ENCODE measurements at regions not wholly inside any gene's neighbourhood (a gene's known extent, or its start where the extent isn't known, plus 50 kb on each side); places are given as distances from the start of the nearest gene placed in this dataset.

DNA sequence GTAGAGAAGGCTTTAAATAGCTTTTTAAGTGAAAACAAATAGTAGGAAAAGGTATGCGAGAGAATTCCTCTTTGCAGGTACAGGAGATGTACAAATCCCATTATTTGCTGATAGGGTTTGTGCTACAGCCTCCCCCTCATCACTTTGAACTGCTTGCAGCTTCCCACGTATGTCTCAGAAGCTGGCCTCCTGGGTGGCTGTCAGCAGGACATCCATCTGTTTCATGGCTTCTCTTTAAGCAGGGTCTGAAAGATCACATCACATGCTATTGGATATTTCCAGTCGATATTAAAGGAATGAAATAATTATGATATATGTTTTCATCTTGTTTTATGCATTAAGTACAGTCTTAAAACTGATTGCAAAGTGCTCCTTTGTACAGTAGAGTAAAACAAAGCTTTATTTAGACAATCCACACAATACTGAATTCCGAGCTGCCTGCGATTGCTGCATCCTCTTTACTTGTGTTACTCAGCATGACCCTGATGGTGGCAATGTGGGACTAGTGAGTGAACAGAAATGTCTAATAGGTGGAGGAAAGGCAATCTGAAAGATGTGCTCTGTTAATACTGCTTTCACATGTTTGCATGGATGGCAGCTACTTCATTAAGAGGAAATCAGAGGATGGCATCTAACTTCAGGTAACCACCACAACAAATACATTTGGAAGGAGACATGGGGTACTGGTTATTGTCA lies 930.6 kb upstream of the SEMA6D start:
- H4K20me1 ChIP-seq (ENCODE audit: insufficient read depth), result no peaks in the 10 kb centered on the region
- H3K4me3 ChIP-seq (replicated peaks in 1 of 2; ENCODE audit: low read depth in 1 of 2, low read length in 2 of 2), result no peak overlapping the region
- no peak overlapping the region for H3K27ac ChIP-seq (ENCODE audit: low read depth, low read length)
- intact Hi-C loops (cut with micrococcal nuclease), result no loop called here
- H3K9me3 ChIP-seq (ENCODE audit: control insufficient read depth in 1 of 2, insufficient read depth in 1 of 2, low read depth in 1 of 2, low read length in 2 of 2), result peaks cover 19 to 45% of the 10 kb centered on the region in 2 experiments; a peak in 2 of 4 replicates
- no peaks in the 10 kb centered on the region for H3K36me3 ChIP-seq (ENCODE audit: control insufficient read depth in 1 of 2, insufficient read depth in 2 of 2, low read length in 2 of 2)
- no peaks in the 10 kb centered on the region for H3K27me3 ChIP-seq (ENCODE audit: insufficient read depth, low read length)
- H3K9me2 ChIP-seq (ENCODE audit: insufficient read depth), result no peaks in the 10 kb centered on the region
- no peak overlapping the region for H3K9ac ChIP-seq (ENCODE audit: low read length)
- TF ChIP-seq, protein P1, sequence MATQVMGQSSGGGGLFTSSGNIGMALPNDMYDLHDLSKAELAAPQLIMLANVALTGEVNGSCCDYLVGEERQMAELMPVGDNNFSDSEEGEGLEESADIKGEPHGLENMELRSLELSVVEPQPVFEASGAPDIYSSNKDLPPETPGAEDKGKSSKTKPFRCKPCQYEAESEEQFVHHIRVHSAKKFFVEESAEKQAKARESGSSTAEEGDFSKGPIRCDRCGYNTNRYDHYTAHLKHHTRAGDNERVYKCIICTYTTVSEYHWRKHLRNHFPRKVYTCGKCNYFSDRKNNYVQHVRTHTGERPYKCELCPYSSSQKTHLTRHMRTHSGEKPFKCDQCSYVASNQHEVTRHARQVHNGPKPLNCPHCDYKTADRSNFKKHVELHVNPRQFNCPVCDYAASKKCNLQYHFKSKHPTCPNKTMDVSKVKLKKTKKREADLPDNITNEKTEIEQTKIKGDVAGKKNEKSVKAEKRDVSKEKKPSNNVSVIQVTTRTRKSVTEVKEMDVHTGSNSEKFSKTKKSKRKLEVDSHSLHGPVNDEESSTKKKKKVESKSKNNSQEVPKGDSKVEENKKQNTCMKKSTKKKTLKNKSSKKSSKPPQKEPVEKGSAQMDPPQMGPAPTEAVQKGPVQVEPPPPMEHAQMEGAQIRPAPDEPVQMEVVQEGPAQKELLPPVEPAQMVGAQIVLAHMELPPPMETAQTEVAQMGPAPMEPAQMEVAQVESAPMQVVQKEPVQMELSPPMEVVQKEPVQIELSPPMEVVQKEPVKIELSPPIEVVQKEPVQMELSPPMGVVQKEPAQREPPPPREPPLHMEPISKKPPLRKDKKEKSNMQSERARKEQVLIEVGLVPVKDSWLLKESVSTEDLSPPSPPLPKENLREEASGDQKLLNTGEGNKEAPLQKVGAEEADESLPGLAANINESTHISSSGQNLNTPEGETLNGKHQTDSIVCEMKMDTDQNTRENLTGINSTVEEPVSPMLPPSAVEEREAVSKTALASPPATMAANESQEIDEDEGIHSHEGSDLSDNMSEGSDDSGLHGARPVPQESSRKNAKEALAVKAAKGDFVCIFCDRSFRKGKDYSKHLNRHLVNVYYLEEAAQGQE (IDR thresholded peaks at IDR 0.05; ENCODE audit: low read depth), result no peak
- no peak for TF ChIP-seq SP1 (IDR thresholded peaks at IDR 0.05; ENCODE audit: low read depth)
- TF ChIP-seq EZH2phosphoT487 (IDR thresholded peaks at IDR 0.05; ENCODE audit: borderline replicate concordance), result no peak
- TF ChIP-seq YY1 (IDR thresholded peaks at IDR 0.05; ENCODE audit: extremely low read depth, insufficient replicate concordance, low read depth, low read length), result no peak
- no peak overlapping the region for H2AFZ ChIP-seq (ENCODE audit: low read depth, low read length, poor library complexity, severe bottlenecking)
- no peak for ATAC-seq
- H3K79me2 ChIP-seq (ENCODE audit: insufficient read depth, low read length), result no peaks in the 10 kb centered on the region
- DNase-seq (ENCODE audit: low read depth, low spot score), result no peak
- BruUV-seq (replicated peaks), result no TSS peak
- POLR2A ChIA-PET, result no interaction called here
- RAD21 ChIA-PET (ENCODE audit: low non-redundant PET in 1 of 2, low total read pairs in 2 of 2, uncharacterized antibody in 2 of 2, unreplicated experiment in 2 of 2), result no interaction called here
- CTCF ChIA-PET, result no interaction called here
- H3K4me2 ChIP-seq (ENCODE audit: low read length), result no peak overlapping the region
- no peaks in the 10 kb centered on the region for H3K4me1 ChIP-seq (ENCODE audit: control insufficient read depth in 1 of 2, insufficient read depth in 2 of 2, low read length in 2 of 2)

DNA sequence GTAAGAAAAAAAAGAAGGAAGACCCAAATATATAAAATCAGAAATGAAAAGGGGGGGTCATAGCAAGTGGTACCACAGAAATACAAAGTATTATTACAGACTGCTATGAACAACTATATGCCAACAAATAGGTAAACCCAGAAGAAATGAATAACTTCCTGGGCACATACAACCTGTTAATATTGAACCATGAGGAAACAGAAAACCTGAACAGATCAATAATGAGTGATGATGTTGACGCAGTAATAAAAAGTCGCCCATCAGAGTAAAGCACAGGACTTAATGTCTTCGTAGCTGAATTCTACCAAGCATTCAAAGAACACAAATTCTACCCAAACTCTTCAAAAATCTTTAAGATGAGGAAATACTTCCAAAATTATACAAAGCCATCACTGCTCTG lies 921.6 kb upstream of the SEMA6D start:
- ChIA-PET POLR2A (no interaction called here), RAD21 (ENCODE audit: low non-redundant PET in 1 of 2, low total read pairs in 2 of 2, uncharacterized antibody in 2 of 2, unreplicated experiment in 2 of 2) (no interaction called here), CTCF (no interaction called here)
- no peaks in the 10 kb centered on the region for H3K9me2 ChIP-seq (ENCODE audit: insufficient read depth)
- H3K9ac ChIP-seq (ENCODE audit: low read length), result no peak overlapping the region
- H3K79me2 ChIP-seq (ENCODE audit: insufficient read depth, low read length), result no peaks in the 10 kb centered on the region
- DNase-seq (ENCODE audit: low read depth, low spot score) (no peak), ATAC-seq (no peak)
- no peaks in the 10 kb centered on the region for H3K36me3 ChIP-seq (ENCODE audit: control insufficient read depth in 1 of 2, insufficient read depth in 2 of 2, low read length in 2 of 2)
- no peak overlapping the region for H2AFZ ChIP-seq (ENCODE audit: low read depth, low read length, poor library complexity, severe bottlenecking)
- H4K20me1 ChIP-seq (ENCODE audit: insufficient read depth), result no peaks in the 10 kb centered on the region
- peaks cover 20 to 33% of the 10 kb centered on the region in 2 experiments; a peak in 2 of 4 replicates for H3K9me3 ChIP-seq (ENCODE audit: control insufficient read depth in 1 of 2, insufficient read depth in 1 of 2, low read depth in 1 of 2, low read length in 2 of 2)
- BruUV-seq (replicated peaks), result no TSS peak
- H3K4me3 ChIP-seq (replicated peaks in 1 of 2; ENCODE audit: low read depth in 1 of 2, low read length in 2 of 2), result no peak overlapping the region
- no peaks in the 10 kb centered on the region for H3K4me1 ChIP-seq (ENCODE audit: control insufficient read depth in 1 of 2, insufficient read depth in 2 of 2, low read length in 2 of 2)
- no peaks in the 10 kb centered on the region for H3K27me3 ChIP-seq (ENCODE audit: insufficient read depth, low read length)
- intact Hi-C loops (cut with micrococcal nuclease), result no loop called here
- H3K4me2 ChIP-seq (ENCODE audit: low read length), result no peak overlapping the region
- no peak overlapping the region for H3K27ac ChIP-seq (ENCODE audit: low read depth, low read length)
- TF ChIP-seq, protein P2, sequence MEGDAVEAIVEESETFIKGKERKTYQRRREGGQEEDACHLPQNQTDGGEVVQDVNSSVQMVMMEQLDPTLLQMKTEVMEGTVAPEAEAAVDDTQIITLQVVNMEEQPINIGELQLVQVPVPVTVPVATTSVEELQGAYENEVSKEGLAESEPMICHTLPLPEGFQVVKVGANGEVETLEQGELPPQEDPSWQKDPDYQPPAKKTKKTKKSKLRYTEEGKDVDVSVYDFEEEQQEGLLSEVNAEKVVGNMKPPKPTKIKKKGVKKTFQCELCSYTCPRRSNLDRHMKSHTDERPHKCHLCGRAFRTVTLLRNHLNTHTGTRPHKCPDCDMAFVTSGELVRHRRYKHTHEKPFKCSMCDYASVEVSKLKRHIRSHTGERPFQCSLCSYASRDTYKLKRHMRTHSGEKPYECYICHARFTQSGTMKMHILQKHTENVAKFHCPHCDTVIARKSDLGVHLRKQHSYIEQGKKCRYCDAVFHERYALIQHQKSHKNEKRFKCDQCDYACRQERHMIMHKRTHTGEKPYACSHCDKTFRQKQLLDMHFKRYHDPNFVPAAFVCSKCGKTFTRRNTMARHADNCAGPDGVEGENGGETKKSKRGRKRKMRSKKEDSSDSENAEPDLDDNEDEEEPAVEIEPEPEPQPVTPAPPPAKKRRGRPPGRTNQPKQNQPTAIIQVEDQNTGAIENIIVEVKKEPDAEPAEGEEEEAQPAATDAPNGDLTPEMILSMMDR (IDR thresholded peaks at IDR 0.05 in 2 of 3, conservative IDR thresholded peaks at IDR 0.05 in 1 of 3; ENCODE audit: borderline replicate concordance in 1 of 3, insufficient read depth in 1 of 3, low read depth in 2 of 3, low read length in 2 of 3), result no peak
- TF ChIP-seq, protein P1 (IDR thresholded peaks at IDR 0.05; ENCODE audit: low read depth), result no peak
- TF ChIP-seq SIN3A (IDR thresholded peaks at IDR 0.05; ENCODE audit: low read depth) (no peak), RAD21 (IDR thresholded peaks at IDR 0.05; ENCODE audit: low read depth) (no peak), CEBPB (IDR thresholded peaks at IDR 0.05; ENCODE audit: low read depth) (no peak), EZH2 (IDR thresholded peaks at IDR 0.05) (no peak), FOSL1 (IDR thresholded peaks at IDR 0.05; ENCODE audit: low read depth) (no peak), EZH2phosphoT487 (IDR thresholded peaks at IDR 0.05; ENCODE audit: borderline replicate concordance) (no peak)

Data from HCT116 (cell line).